GM12872 (cell line): ENCODE measurements at regions not wholly inside any gene's neighbourhood (a gene's known extent, or its start where the extent isn't known, plus 50 kb on each side); places are given as distances from the start of the nearest gene placed in this dataset.

Experiments used
- TF ChIP-seq, protein P1 (sequence below): IDR thresholded peaks from 3 replicates; pipeline ENCODE4 v1.5.1; 2011; ENCODE audit warnings: low read depth, mild to moderate bottlenecking, low read length, moderate library complexity; ENCODE audit not compliant: insufficient read depth

GRCh38 chr4:79175716-79176115, 150.1 kb downstream of the NAA11 start:
- TF ChIP-seq, protein P1, sequence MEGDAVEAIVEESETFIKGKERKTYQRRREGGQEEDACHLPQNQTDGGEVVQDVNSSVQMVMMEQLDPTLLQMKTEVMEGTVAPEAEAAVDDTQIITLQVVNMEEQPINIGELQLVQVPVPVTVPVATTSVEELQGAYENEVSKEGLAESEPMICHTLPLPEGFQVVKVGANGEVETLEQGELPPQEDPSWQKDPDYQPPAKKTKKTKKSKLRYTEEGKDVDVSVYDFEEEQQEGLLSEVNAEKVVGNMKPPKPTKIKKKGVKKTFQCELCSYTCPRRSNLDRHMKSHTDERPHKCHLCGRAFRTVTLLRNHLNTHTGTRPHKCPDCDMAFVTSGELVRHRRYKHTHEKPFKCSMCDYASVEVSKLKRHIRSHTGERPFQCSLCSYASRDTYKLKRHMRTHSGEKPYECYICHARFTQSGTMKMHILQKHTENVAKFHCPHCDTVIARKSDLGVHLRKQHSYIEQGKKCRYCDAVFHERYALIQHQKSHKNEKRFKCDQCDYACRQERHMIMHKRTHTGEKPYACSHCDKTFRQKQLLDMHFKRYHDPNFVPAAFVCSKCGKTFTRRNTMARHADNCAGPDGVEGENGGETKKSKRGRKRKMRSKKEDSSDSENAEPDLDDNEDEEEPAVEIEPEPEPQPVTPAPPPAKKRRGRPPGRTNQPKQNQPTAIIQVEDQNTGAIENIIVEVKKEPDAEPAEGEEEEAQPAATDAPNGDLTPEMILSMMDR, result no peak

DNA sequence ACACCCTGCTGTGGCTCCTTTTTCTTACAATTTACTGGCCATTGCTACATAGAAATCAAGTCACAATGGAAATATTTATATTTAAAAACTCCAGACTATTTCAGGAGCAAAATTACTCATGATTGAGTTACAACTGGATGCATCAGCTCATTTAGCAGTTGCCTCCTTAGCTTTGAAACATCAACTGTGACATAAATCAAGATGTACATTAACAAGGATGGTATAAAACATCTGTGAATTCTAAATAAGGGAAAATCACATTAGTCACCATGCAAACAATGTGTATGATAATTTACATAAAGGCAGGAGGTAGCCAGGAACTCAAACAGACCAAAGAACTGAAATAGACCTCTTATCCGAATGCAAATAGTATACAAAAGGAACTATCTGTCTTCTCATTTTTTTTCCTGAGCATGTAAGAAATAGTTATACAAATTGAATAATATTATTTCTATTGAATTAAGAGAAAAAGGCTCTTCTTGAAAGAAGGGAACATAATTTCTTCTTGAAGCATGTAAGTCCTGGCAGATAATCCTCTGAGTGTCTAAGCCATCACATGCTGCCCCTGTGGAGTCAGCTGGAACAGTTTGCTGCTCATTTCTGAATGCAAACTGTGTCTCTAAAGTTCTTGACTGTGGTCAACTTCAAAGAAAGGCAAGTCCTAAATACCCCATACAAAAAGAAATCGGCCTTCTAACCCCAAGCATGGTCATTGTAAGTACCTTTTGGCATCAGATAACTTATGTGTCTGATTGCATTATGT, 151.2 kb downstream of the NAA11 start:
- TF ChIP-seq, protein P1, result no peak

GRCh38 chr4:79173186-79173585, 152.7 kb downstream of the NAA11 start:
- TF ChIP-seq, protein P1, result no peak

GRCh38 chr4:79170077-79170476, 155.8 kb downstream of the NAA11 start:
- TF ChIP-seq, protein P1, result no peak

- TF ChIP-seq, protein P1, result no peak
Measured at GRCh38 chr4:79164907-79165610, 160.8 kb downstream of the NAA11 start.

DNA sequence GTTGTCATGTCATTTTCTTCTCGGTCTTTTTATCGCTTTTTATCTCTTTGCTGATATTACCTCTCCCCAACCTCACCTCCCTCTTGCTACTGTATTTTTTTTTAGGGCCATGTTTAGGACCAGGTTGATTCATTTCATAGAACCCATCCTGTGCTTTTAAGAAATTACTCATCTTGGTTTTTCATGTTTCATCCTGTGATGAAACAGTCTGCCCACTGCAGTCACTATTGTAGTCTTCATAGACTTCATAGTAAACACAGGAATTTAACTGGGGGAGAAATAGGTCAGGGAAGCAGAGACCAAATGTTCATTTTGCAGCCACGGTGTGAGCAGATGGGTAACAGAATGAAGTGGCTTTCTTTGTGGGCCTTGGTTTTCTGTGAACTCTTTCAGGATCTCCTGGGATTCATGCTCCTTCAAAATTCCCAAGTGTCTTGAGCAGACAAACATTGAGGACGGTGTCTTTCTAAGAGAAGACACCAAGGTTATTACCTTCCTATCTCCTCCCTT, 161.8 kb downstream of the NAA11 start:
- TF ChIP-seq, protein P1, result no peak

GRCh38 chr4:79160962-79161361, 164.9 kb downstream of the NAA11 start:
- TF ChIP-seq, protein P1, result no peak
